GM23338 (cell line): ENCODE measurements at regions not wholly inside any gene's neighbourhood (a gene's known extent, or its start where the extent isn't known, plus 50 kb on each side); places are given as distances from the start of the nearest gene placed in this dataset.
A peak's percentile ranks its signal among the peaks of the same experiment; 100 is the strongest.

Experiments
- ATAC-seq: fragments of 200-7000 bp; cut with Tn5 transposase; 3 replicates; pipeline ENCODE4 v1.9.1; 2020
- DNase-seq: peaks from one replicate; pipeline ENCODE4 v3.0.0-alpha.2; 2015; ENCODE audit warnings: low spot score
- H2AFZ ChIP-seq: fragments of 200-600 bp; sonication (generic); 2 replicates; pipeline ENCODE4 v1.8.0; 2016; ENCODE audit warnings: antibody characterized with exemption, mild to moderate bottlenecking, moderate library complexity
- H3F3A ChIP-seq: fragments of 200-600 bp; sonication (generic); replicated peaks from 2 replicates; pipeline ENCODE4 v1.8.0; 2017; ENCODE audit warnings: antibody characterized with exemption, mixed run types, low read depth
- H3K27ac ChIP-seq: fragments of 200-600 bp; sonication (generic); 2 replicates; pipeline ENCODE4 v1.6.1; 2016; ENCODE audit warnings: low read depth
- H3K27me3 ChIP-seq: fragments of 200-600 bp; sonication (generic); 2 replicates; pipeline ENCODE4 v1.8.0; 2016; ENCODE audit warnings: mild to moderate bottlenecking, mixed run types, moderate library complexity; ENCODE audit not compliant: insufficient read depth
- H3K36me3 ChIP-seq: fragments of 200-600 bp; sonication (generic); 2 replicates; pipeline ENCODE4 v1.8.0; 2016; ENCODE audit warnings: mild to moderate bottlenecking; ENCODE audit not compliant: insufficient read depth
- H3K4me1 ChIP-seq: fragments of 200-600 bp; sonication (generic); 2 replicates; pipeline ENCODE4 v1.8.0; 2016; ENCODE audit warnings: mild to moderate bottlenecking, moderate library complexity; ENCODE audit not compliant: insufficient read depth
- H3K4me2 ChIP-seq: fragments of 200-600 bp; sonication (generic); 2 replicates; pipeline ENCODE4 v1.7.1; 2017; ENCODE audit warnings: mixed run types
- H3K4me3 ChIP-seq: fragments of 200-600 bp; sonication (generic); 2 replicates; pipeline ENCODE4 v1.6.1; 2016; ENCODE audit warnings: mixed run types
- H3K79me2 ChIP-seq: fragments of 200-600 bp; sonication (generic); replicated peaks from 2 replicates; pipeline ENCODE4 v1.8.0; 2017; ENCODE audit warnings: mild to moderate bottlenecking; ENCODE audit not compliant: insufficient read depth
- H3K9me2 ChIP-seq: fragments of 200-600 bp; sonication (generic); 2 replicates; pipeline ENCODE4 v1.8.0; 2017; ENCODE audit not compliant: insufficient read depth
- H4K20me1 ChIP-seq: fragments of 200-600 bp; sonication (generic); replicated peaks from 2 replicates; pipeline ENCODE4 v1.8.0; 2017; ENCODE audit warnings: mild to moderate bottlenecking; ENCODE audit not compliant: insufficient read depth
- H3K27ac Mint-ChIP-seq: 2 replicates; pipeline ENCODE4 v1.8.0; 2020; ENCODE audit warnings: inconsistent platforms, mild to moderate bottlenecking, moderate library complexity, mixed read lengths
- H3K27me3 Mint-ChIP-seq: 3 replicates; pipeline ENCODE4 v1.8.0; 2022; ENCODE audit warnings: low read depth, mild to moderate bottlenecking, moderate library complexity, mixed read lengths, inconsistent platforms; ENCODE audit not compliant: insufficient read depth, poor library complexity
- H3K36me3 Mint-ChIP-seq: 3 replicates; pipeline ENCODE4 v1.8.0; 2021; ENCODE audit warnings: low read depth, mild to moderate bottlenecking, inconsistent platforms, moderate library complexity, mixed read lengths
- H3K4me1 Mint-ChIP-seq: 3 replicates; pipeline ENCODE4 v1.8.0; 2020; ENCODE audit warnings: mild to moderate bottlenecking, inconsistent platforms, mixed read lengths
- H3K4me3 Mint-ChIP-seq: 3 replicates; pipeline ENCODE4 v1.8.0; 2021; ENCODE audit warnings: moderate library complexity, mild to moderate bottlenecking, inconsistent platforms, mixed read lengths
- H3K9me3 Mint-ChIP-seq: 3 replicates; pipeline ENCODE4 v1.8.0; 2020; ENCODE audit warnings: moderate library complexity, mild to moderate bottlenecking, inconsistent platforms, mixed read lengths
- CTCF ChIP-seq, 2 experiments: fragments of 200-600 bp in 1 of 2; sonication (generic) in 1 of 2; conservative IDR thresholded peaks; 2 replicates each; pipeline versions ENCODE4 v1.5.1 to v1.6.1; 2016 to 2017; ENCODE audit warnings: antibody characterized with exemption in 2 of 2, low read depth in 2 of 2, mild to moderate bottlenecking in 2 of 2, moderate library complexity in 1 of 2
- ETS1 ChIP-seq: IDR thresholded peaks from 2 replicates; pipeline ENCODE4 v1.6.1; 2016; ENCODE audit warnings: antibody characterized with exemption
- EZH2 ChIP-seq: fragments of 200-600 bp; sonication (generic); IDR thresholded peaks from one replicate; pipeline ENCODE4 v1.8.0; 2017; ENCODE audit warnings: antibody characterized with exemption, mild to moderate bottlenecking, low read depth; ENCODE audit not compliant: unreplicated experiment
- JUNB ChIP-seq: IDR thresholded peaks from one replicate; pipeline ENCODE4 v1.6.1; 2016; ENCODE audit warnings: antibody characterized with exemption; ENCODE audit not compliant: unreplicated experiment
- NANOG ChIP-seq: IDR thresholded peaks from 2 replicates; pipeline ENCODE4 v1.6.1; 2016; ENCODE audit warnings: antibody characterized with exemption, borderline replicate concordance
- POLR2AphosphoS5 ChIP-seq: IDR thresholded peaks from 2 replicates; pipeline ENCODE4 v1.6.1; 2016; ENCODE audit warnings: antibody characterized with exemption, low read depth
- STAT1 ChIP-seq: IDR thresholded peaks from one replicate; pipeline ENCODE4 v1.6.1; 2016; ENCODE audit warnings: antibody characterized with exemption; ENCODE audit not compliant: unreplicated experiment
- ZNF114 ChIP-seq: fragments of 250-450 bp; sonication (Bioruptor Pico); IDR thresholded peaks from 2 replicates; pipeline ENCODE4 v1.5.0; 2020; ENCODE audit warnings: mild to moderate bottlenecking, moderate library complexity
- ZNF331 ChIP-seq: fragments of 250-450 bp; sonication (Bioruptor Pico); IDR thresholded peaks from 2 replicates; pipeline ENCODE4 v1.5.0; 2020; ENCODE audit warnings: low read depth, mild to moderate bottlenecking, moderate library complexity
- ZNF462 ChIP-seq: fragments of 250-450 bp; sonication (Bioruptor Pico); IDR thresholded peaks from 2 replicates; pipeline ENCODE4 v1.5.0; 2020; ENCODE audit warnings: mild to moderate bottlenecking, moderate library complexity

- no peaks in the 10 kb centered on the region for H3K36me3 ChIP-seq
- Mint-ChIP-seq H3K36me3 (peaks cover 20% of the 10 kb centered on the region; the same call in 2 of the 3 replicates), H3K27me3 (peaks cover 4% of the 10 kb centered on the region), H3K4me1 (no peaks in the 10 kb centered on the region), H3K4me3 (no peak overlapping the region), H3K9me3 (peaks cover 15% of the 10 kb centered on the region), H3K27ac (no peak overlapping the region)
- H3K79me2 ChIP-seq = no peaks in the 10 kb centered on the region
- H4K20me1 ChIP-seq = no peaks in the 10 kb centered on the region
- H3K4me1 ChIP-seq = no peaks in the 10 kb centered on the region
- no peak overlapping the region for H3K4me3 ChIP-seq
- peak overlapping the region; percentile 19; the same call in 1 of the 2 replicates for H2AFZ ChIP-seq
- H3K4me2 ChIP-seq = no peak overlapping the region
- H3F3A ChIP-seq = no peaks in the 10 kb centered on the region
- H3K9me2 ChIP-seq = no peaks in the 10 kb centered on the region
- DNase-seq (no peak), ATAC-seq (no peak)
- H3K27me3 ChIP-seq = no peaks in the 10 kb centered on the region
- TF ChIP-seq ETS1 = no peak
- no peak overlapping the region for H3K27ac ChIP-seq
These were observed 67.9 kb upstream of the PDE3A start for GRCh38 chr12:20300457-20300856.

GRCh38 chr12:20305470-20305869 is 62.9 kb upstream of the PDE3A start:
- Histone ChIP-seq H2AFZ (no peak overlapping the region), H4K20me1 (no peaks in the 10 kb centered on the region), H3K27ac (no peak overlapping the region), H3K4me3 (no peak overlapping the region), H3F3A (no peaks in the 10 kb centered on the region), H3K79me2 (no peaks in the 10 kb centered on the region), H3K4me1 (no peaks in the 10 kb centered on the region), H3K36me3 (peaks cover 10% of the 10 kb centered on the region; the same call in 1 of the 2 replicates), H3K27me3 (no peaks in the 10 kb centered on the region), H3K9me2 (no peaks in the 10 kb centered on the region), H3K4me2 (no peak overlapping the region)
- Mint-ChIP-seq H3K36me3 (peaks cover 21% of the 10 kb centered on the region), H3K9me3 (peaks cover 18% of the 10 kb centered on the region), H3K27ac (no peak overlapping the region), H3K4me1 (no peaks in the 10 kb centered on the region), H3K27me3 (no peaks in the 10 kb centered on the region), H3K4me3 (no peak overlapping the region)
- no peak for DNase-seq
- no peak for ATAC-seq
- TF ChIP-seq STAT1 = no peak
- no peak for TF ChIP-seq CTCF (conservative IDR thresholded peaks at IDR 0.05; ENCODE audit: low read depth in 2 of 2)
- no peak for TF ChIP-seq POLR2AphosphoS5
- no peak for TF ChIP-seq JUNB
- no peak for TF ChIP-seq EZH2
- no peak for TF ChIP-seq ETS1
- TF ChIP-seq ZNF114 (CRISPR knock-in tag) = no peak
- TF ChIP-seq ZNF331 = no peak
- TF ChIP-seq ZNF462 (CRISPR knock-in tag) = no peak
- no peak for TF ChIP-seq NANOG
